NCI-H1105 treated with DMSO at 0.1 percent for 48 hours (cell line): ENCODE measurements at regions not wholly inside any gene's neighbourhood (a gene's known extent, or its start where the extent isn't known, plus 50 kb on each side); places are given as distances from the start of the nearest gene placed in this dataset.
"Not testable (repeated sequence)": the region's sequence is repeated elsewhere in the genome, so short reads cannot be mapped to it uniquely, and the experiment has no call there.

ENCODE experiments used
- DNase-seq: peaks from one replicate; lab custom pipeline; 2025; lab: John Stamatoyannopoulos, UW

GRCh38 chr2:10223932-10224720 is 78.6 kb upstream of the HPCAL1 start:
- DNase-seq = no peak

- no peak for DNase-seq
These were observed 78.0 kb upstream of the HPCAL1 start for GRCh38 chr2:10224734-10225133.

DNA sequence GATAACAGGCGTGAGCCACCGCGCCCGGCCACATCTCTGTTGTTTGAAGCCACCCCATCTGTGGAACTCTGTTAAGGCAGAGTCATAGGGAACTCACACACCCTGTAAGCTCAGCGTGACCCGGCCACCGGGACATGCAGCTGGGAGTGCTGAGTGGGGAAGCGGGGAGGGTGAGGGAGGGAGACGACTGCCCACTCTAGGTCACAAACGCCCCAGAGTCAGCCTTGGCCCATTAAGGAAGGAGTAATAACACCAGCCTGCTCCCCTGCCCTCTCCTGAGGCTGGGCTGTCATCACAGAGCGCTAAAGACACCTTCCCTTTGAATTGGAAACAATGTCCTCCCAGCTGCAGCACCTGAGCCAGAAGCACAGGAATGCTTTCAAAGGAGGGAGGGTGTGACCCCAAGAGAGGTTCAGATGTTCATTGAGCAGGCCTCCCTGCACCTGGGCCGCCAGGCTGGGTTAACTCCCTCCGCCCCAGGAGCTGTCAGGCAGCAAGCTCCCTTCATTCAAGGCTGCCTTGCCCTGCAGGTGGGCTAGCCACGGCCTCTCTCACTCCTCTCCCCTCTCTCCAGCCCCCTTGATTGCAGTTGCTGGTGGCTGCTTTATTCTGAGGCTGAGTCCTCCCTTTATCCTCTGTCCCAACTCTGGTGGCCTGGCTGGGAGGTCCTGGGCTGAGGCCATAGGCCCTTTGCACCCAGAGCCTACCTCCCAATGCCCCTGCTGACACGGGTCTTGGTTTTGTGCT is 77.2 kb upstream of the HPCAL1 start:
- DNase-seq = no peak

- DNase-seq = no peak
These were observed 76.5 kb upstream of the HPCAL1 start for GRCh38 chr2:10226038-10226724.

GRCh38 chr2:10228611-10229365 is 73.9 kb upstream of the HPCAL1 start:
- no peak for DNase-seq

GRCh38 chr2:10229462-10230099 is 73.1 kb upstream of the HPCAL1 start:
- no peak for DNase-seq

DNA sequence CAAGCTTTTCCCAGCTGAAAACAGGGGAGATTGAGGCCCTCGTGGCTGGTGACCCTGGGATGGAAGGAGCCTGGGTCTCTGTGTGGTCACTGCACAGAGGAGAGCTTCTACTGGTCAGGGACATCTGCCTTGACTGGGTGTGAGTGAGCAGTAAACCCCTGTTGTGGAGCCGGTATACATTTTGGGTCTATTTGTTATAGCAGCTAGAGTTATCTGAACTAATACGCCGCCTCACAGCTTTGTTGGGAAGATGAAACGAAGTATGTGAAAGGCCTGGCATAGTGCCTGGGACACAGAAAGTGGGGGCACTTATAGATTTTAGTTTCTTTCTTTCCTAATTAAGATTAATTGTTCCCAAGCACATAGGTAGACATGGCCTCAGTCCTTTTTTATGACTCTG is 72.2 kb upstream of the HPCAL1 start:
- DNase-seq = no peak

DNA sequence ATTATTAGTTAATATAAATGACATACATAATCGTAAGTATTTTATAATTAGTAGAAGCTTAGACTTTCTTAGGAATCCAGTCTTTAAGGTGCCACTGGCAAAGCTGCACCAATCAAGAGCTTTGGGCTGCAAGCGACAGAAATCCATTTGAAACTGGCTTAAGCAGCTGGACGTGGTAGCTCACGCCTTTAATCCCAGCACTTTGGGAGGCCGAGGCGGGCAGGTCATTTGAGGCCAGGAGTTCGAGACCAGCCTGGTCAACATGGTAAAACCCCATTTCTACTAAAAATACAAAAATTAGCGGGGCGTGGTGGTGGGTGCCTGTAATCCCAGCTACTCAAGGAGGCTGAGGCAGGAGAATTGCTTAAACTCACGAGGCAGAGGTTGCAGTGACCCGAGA is 71.8 kb upstream of the HPCAL1 start:
- not testable (repeated sequence) for DNase-seq

GRCh38 chr2:10231551-10232085 is 71.1 kb upstream of the HPCAL1 start:
- no peak for DNase-seq

DNA sequence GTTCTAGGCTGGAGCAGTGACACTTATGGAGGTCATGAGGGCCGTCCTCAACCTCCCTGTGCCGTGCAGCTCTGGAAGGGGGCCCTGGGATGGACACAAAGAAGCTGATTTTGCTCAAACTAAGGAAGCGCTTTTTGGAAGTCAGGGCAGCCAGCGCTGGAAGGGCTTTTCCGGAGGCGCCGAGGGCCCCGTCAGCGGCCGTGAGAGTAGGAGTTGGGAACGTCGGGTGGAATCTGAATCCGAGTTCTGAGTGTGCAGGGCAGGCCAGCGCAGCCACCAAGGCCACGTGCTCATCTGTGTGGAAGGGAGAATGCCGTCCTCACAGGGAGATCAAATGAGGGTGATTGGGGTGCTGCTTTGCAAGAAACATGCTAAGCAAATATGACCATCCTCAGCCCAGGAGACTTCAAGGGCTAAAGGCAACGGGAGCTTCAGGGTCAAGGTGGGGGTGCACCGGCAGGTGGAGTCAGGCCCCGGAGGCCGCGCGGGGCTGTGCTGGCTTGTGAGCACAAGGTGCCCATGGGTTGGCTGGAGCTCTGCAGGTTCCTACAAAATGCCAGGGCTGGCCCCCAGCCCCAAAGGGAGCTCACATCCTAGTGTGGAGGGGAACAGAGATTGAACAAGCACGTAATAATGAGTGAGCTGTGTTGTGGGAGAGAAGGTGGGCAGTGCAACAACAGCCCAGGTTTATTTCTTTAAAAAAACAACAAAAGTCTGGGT is 70.4 kb upstream of the HPCAL1 start:
- DNase-seq = no peak

GRCh38 chr2:10233131-10234012 is 69.3 kb upstream of the HPCAL1 start:
- no peak for DNase-seq

- DNase-seq = no peak
These were observed 68.7 kb upstream of the HPCAL1 start for GRCh38 chr2:10234013-10234306.

GRCh38 chr2:10234409-10235094 is 68.2 kb upstream of the HPCAL1 start:
- DNase-seq = no peak

DNA sequence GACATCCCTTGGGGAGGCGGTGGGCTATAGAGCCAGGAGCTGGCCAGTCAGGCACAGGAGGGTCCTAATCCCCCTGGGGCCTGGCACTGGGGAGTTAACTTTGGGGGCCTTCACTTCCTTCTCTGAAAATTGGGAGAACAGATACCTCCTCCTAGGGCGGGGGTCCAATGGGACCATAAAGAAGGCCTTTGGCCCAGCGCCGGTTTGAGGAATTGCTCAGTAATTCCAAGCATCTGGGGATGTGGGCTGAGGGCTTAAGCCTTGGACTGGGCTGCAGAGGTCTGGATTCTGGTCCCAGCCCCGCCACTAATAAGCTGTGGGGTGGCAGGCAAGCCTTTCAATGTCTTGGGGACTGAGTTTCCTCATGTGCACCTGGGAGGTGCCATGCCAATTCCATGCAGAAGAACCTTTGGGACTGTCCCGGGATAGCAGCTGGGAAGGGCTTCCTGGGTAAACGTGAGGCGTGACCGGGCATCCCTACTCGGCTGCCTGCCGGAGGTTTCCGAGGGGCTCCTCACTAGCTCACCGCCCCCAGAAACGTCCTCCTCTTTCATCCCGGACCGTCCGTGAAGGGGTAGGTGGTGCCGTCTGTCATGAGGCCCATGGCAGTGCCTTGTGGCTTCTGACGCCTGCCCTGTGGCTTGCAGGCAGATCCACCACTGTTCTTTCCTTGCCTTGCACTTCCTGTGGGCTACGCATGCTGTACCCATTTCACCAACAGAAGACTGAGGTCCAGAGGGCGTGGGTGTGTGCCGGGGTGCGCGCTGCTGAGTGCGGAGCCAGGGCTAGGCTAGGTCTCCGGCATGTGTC is 67.4 kb upstream of the HPCAL1 start:
- no peak for DNase-seq

DNA sequence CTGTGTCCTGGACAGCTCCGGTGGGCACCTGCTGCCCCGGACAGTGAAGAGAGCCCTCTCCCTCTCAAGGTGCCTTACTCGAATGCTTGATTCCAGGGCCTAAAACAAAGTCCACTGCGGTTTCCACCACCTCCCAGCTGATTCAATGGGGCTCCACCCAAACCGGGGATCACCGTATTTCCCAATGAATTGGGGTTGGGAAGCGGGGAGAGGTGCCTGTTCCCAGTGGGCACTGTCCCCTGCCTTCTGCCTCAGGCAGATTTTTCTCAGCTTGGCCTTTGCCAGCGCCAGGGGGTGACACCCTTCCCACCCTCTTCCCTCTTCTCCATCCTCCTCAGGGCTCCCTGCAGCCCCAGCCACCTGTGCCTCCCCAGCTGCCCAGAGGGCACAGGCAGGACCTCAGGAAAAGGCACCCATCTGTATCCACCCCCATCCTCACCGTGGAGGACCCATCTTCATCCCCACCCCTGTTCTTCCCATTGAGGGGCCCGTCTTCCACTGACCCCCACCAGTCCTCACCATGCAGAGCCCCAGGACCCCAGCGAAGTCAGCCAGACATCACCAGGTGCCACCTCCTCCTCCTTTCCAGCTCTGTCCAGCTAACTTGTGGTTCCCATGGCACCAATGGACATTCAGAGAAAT is 66.7 kb upstream of the HPCAL1 start:
- no peak for DNase-seq

DNA sequence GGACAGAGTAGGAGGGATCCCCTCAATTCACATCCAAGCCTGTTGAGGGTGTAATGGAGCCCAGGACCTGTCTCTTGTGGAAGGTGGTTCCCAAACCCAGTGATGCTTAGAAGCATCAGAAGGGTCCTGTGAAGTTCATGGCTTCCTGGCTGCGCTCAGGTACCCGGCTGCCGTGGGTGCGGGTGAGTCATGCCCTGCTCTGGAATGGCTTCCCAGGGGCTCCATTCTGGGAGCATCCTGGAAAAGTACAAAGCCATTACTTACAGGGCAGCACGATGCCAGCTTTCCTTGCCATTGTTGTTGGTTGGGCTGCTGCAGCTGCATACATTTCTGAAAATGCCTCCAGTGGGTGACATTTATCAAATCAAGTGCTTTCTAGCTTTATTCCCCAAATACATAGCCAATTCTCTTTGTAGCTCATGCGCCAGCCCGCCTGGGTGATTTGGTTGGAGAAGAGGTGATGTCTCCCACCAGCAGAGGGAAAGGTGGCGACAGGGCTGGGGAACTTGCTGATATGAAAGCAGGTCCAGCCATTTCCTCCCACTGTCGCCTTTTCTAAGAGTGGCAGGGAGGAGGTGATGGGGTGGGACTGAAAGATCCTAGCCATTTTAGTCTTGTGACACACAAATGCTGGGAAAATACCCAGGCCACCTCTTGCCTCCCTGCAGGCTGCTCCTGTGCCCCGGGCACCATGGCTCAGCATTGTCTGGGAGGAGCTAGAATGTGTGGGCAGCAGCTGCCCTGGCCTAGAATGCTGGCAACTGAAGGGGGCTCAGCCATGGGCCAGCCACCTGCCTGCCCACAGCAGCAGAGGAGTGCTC is 65.9 kb upstream of the HPCAL1 start:
- DNase-seq = no peak
